NCI-H187 treated with DMSO at 0.1 percent for 48 hours (cell line): ENCODE measurements at regions not wholly inside any gene's neighbourhood (a gene's known extent, or its start where the extent isn't known, plus 50 kb on each side); places are given as distances from the start of the nearest gene placed in this dataset.
"Not testable (repeated sequence)": the region's sequence is repeated elsewhere in the genome, so short reads cannot be mapped to it uniquely, and the experiment has no call there.

ENCODE experiments used
- DNase-seq: peaks from one replicate; lab custom pipeline; 2025; lab: John Stamatoyannopoulos, UW

DNA sequence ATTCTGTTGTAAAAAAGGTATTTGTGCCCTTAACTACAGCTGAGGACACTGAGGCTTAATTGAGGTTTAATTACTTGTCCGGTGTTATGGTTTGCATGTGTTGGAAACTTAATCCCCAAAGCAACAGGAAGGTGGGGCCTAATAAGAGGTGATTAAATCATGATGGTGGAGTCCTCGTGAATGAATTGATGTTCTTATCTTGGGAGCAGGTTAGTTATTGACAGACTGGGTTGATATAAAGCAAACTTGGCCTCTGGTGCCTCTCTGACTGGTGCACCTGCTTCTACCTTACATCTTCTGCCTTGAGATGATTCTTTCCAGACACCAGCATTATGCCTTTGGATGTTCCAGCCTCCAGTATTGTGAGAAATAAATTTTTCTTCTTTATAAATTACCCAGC is 306.5 kb upstream of the HS3ST5 start:
- DNase-seq: no peak

- DNase-seq: no peak
Observed at GRCh38 chr6:114648847-114649246, 306.0 kb upstream of the HS3ST5 start.

DNA sequence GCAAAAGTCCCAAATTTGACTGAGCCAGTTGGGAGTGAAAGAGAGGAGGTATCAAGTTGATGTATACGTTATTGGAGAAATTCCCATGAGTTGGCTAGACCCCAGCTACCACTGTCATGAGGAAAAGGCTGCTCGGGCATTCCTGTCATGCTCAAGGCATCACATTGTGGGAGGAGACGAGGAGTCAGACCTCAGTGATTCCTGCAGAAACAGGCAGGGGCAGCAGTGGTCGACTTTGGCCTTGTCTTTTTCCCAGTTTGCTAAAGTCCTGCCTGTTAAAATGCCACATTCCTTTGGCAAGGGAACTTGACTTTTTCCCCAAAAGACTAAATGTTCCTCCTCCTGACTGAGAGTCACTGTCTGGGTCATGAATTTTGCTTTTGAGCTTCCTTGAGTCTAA is 295.5 kb upstream of the HS3ST5 start:
- no peak for DNase-seq

GRCh38 chr6:114634016-114634415 is 291.2 kb upstream of the HS3ST5 start:
- no peak for DNase-seq

GRCh38 chr6:114626226-114626625 is 283.4 kb upstream of the HS3ST5 start:
- DNase-seq: not testable (repeated sequence)

GRCh38 chr6:114619621-114620200 is 276.9 kb upstream of the HS3ST5 start:
- no peak for DNase-seq

DNA sequence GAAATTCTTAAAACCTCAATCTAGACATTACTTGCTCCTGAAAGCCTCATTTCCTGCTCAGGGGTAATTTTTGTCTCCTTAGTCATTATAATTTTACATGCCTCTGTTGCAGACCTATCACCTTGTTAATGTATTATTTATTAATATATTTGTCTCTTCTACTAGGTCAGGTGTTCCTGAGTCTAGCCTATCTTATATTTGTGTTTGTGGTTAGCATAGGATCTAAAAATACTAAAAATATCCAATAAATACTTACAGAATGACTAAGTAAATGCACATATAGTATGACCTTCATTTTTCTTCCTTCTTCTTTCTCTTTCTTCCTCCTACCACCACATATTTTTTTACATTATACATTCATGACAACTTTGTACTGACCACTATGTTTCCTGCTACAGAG is 268.9 kb upstream of the HS3ST5 start:
- DNase-seq: no peak

GRCh38 chr6:114608091-114608490 is 265.3 kb upstream of the HS3ST5 start:
- no peak for DNase-seq

GRCh38 chr6:114605656-114606055 is 262.8 kb upstream of the HS3ST5 start:
- no peak for DNase-seq

DNA sequence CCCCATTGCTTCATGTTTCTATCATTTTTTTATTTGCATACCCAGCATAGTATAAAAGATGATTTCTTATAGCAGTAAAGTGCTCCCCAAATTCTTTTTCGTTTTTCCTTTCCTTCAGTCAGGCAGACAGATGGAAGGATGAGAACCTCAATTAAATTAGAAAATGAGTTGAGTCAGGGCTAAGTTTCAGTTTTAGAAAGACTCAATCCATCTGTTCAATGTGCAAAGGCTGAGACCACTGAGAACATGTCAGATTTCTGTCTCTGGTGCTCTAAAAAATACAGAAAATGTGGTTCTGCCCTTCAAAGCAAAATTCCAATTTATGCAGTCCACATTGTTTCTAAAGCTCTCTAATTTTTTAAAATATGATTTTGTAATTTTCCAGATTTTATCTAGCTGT is 257.6 kb upstream of the HS3ST5 start:
- no peak for DNase-seq

DNA sequence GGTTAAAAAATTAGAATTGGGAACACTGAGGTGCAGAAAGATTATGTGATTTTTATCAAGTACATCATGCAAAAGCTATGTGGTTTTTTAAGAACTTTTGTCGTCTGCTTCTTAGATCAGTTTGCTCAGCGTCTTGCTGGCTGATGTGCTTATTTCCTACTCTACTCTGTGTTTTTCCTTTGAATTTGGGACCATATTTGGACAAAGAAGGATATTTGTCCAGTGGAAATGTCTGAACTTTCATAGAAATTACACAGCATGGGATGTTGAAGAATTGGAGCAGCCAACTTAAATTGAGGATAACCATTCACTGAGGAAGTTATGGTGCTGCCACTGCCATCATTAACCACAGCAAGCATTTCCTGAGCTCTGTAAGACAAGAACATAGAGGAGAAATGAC is 252.8 kb upstream of the HS3ST5 start:
- no peak for DNase-seq

DNA sequence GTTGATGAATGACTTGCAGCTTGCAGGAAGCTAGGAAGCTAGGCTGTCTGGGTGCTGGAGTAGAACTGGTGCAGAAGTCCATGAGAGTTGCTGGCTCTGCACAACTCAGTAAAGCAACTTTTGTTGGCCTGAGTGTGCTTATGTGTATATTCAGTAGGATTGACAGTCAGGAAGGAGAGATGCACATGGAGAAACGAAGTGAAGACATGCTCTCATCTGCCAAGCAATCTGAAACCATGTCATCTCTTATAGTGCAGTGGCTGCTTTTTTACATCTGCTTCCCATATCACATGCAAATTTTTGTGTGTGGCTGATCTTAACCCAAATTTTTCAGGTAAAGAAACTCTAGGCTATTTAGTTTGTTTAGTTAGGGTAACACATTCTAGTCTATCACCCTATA is 252.4 kb upstream of the HS3ST5 start:
- DNase-seq: no peak

GRCh38 chr6:114592506-114592905 is 249.7 kb upstream of the HS3ST5 start:
- DNase-seq: no peak

GRCh38 chr6:114588726-114589125 is 245.9 kb upstream of the HS3ST5 start:
- DNase-seq: no peak

DNA sequence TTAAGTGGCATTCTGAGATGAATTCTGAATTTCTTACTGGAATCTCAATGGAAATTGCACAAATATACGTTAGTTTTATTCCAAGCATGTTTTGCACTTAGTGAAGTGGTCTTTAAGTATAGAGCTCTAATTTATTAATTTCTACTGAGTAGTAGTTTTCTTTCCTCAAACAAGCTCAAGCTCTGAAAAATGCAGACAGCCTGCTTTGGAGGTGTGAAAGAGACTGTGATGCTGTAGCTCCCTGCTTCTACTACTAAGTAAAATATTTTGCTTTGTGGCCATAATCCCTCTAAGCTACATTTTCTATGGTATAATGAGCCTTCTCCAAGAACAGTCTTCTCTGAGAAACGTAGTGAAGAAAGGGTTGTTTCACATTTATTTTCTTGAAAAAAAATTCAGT is 243.5 kb upstream of the HS3ST5 start:
- no peak for DNase-seq

DNA sequence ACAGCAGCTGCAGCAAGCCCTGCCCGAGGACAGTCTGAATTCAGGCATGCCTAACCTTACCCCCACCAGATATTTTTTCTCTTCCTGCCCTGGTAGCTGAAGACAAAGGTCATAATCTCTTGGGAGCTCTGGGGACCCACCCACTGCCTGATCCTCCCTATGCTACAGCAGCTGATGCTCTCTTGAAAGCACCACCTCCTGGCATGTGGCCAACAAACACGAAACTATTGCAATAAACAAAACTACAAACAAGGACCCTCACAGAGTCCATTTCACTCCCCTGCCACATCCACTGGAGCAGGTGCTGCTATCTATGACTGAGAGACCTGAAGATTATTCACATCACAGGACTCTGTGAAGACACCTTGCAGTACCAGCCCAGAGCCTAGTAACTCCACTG is 238.5 kb upstream of the HS3ST5 start:
- DNase-seq: no peak

DNA sequence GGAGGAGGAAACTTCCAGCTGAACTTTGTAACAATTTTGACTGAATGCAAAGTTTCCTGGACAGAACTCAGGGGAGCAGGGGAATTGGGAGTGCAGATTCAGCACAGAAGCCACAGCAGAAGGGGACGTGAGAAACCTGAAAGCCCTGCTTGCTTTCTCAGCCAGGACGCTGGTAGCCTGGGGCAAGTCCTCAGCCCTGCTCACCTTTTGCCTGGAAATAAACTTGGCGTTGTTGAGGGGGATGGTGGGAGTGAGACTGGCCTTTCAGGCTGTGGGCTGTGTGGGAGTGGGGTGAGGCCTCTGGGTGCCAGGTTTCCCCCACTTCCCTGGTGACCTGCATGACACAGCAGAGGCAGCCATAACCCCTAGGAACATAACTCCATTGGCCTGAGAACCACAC is 238.1 kb upstream of the HS3ST5 start:
- no peak for DNase-seq

- DNase-seq: no peak
Observed at GRCh38 chr6:114579486-114579885, 236.7 kb upstream of the HS3ST5 start.

- no peak for DNase-seq
Observed at GRCh38 chr6:114577109-114577508, 234.3 kb upstream of the HS3ST5 start.

- DNase-seq: no peak
Observed at GRCh38 chr6:114576330-114576729, 233.5 kb upstream of the HS3ST5 start.

DNA sequence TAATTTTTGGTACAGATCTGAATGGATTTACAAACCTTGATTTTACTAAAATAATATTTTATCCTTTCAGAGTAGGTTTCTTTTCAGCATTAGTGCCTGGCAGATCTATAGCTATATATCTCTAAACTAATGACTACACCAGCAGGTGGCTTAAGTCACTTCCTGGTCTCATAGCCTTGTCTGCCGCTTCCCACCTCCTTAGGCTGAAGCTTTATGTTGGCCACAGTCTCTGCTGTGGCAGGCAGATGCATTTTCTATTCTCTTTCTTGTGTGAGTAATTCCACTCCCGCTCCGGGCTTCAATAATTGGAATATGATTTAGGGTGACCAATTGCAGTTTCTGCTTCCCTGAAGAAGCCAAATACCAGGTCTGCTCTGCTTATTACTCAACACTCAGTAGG is 226.8 kb upstream of the HS3ST5 start:
- DNase-seq: no peak

- DNase-seq: no peak
Observed at GRCh38 chr6:114564302-114564933, 221.6 kb upstream of the HS3ST5 start.

DNA sequence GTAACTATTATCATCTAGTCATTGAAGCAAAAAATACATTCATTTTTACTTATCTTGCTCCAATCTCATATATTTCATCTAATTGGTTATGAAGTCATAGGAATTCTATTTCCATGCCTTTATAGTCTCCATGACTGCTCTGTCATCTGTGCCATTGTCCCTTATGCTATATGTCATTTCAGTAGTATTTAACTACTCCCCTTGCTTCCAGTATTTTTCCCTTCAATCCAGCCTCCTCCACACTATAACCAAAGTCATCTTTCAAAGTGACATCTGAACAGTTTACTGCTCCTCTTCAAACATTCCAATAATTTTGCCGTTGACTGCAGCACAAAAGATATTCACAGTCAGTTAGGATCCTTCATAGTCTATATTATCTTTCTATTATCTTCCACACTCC is 216.6 kb upstream of the HS3ST5 start:
- no peak for DNase-seq

DNA sequence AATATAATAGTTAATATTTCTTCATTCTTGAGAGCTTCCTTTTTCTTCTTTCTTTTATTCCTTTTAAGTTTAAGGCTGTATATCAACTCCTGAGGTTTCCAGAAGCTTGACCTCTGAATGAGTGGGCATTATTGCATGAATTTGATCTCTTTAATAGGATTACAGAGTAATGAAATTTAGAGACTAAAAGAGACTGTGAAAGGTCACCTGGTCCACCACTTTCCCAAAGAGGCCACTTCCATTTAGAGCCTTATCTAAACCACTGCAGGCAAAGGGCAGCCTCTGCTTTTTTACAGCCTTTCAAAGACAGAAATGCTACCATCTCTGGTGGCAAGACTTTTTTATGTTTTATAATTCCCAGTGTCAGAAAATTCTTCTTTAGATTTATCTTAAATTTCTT is 215.3 kb upstream of the HS3ST5 start:
- DNase-seq: no peak
